ENCODE measurements at regions not wholly inside any gene's neighbourhood (a gene's known extent, or its start where the extent isn't known, plus 50 kb on each side); places are given as distances from the start of the nearest gene placed in this dataset.

DNA sequence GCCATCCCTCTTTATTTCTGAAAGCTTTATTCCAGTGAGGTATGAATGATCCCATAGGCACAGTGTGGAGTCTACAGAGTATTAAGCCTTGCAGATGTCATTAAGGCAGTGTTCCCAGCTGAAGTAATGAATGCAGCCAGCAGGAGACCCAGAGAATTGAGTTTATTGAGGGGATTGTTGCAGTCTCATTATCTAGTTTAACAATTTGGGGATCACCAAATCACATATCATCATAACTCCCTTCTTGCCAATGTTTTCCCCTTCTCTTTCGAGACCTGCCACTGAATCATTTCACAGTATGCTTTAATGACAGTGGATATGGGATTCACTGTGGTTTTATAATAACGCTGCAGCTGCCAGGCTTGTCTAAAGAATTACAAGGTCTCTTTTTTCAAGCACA is 249.3 kb upstream of the FSHR start:
- TF ChIP-seq, protein P1, sequence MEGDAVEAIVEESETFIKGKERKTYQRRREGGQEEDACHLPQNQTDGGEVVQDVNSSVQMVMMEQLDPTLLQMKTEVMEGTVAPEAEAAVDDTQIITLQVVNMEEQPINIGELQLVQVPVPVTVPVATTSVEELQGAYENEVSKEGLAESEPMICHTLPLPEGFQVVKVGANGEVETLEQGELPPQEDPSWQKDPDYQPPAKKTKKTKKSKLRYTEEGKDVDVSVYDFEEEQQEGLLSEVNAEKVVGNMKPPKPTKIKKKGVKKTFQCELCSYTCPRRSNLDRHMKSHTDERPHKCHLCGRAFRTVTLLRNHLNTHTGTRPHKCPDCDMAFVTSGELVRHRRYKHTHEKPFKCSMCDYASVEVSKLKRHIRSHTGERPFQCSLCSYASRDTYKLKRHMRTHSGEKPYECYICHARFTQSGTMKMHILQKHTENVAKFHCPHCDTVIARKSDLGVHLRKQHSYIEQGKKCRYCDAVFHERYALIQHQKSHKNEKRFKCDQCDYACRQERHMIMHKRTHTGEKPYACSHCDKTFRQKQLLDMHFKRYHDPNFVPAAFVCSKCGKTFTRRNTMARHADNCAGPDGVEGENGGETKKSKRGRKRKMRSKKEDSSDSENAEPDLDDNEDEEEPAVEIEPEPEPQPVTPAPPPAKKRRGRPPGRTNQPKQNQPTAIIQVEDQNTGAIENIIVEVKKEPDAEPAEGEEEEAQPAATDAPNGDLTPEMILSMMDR (IDR thresholded peaks at IDR 0.05): no peak
- no peak for TF ChIP-seq EP300 (IDR thresholded peaks at IDR 0.05)
